ENCODE measurements at regions not wholly inside any gene's neighbourhood (a gene's known extent, or its start where the extent isn't known, plus 50 kb on each side); places are given as distances from the start of the nearest gene placed in this dataset.

GRCh38 chr6:159097256-159097655 lies 52.5 kb upstream of the TAGAP start:
- DNase-seq (ENCODE audit: low read depth, low spot score) (no peak), ATAC-seq (no peak)
- Histone ChIP-seq H3K36me3 (ENCODE audit: control insufficient read depth, insufficient read depth, low read length) (no peaks in the 10 kb centered on the region), H3K27me3 (ENCODE audit: control insufficient read depth, insufficient read depth, low read length) (no peaks in the 10 kb centered on the region), H3K27ac (ENCODE audit: low read length) (no peak overlapping the region), H3K4me1 (ENCODE audit: control insufficient read depth, insufficient read depth, low read length) (no peaks in the 10 kb centered on the region), H3K4me3 (ENCODE audit: low read depth in 2 of 2, low read length in 2 of 2) (no peak overlapping the region), H3K9me3 (ENCODE audit: control insufficient read depth, insufficient read depth, low read depth, low read length) (no peaks in the 10 kb centered on the region)
- in situ Hi-C loops (cut with HindIII; ENCODE audit: low pct_unique_long_range_greater_than_20kb, low sequenced_read_pairs), result no loop called here
- POLR2A ChIA-PET, result no interaction called here
- CTCF ChIA-PET, result interaction anchor here (0.7 kb wide), 1 partner anchor 38 kb away, joined by 3 read pairs; no protein-coding TSS in a partner anchor
- no peak for TF ChIP-seq CTCF (IDR thresholded peaks at IDR 0.05)
- TF ChIP-seq TCF7L2 (IDR thresholded peaks at IDR 0.05; ENCODE audit: low read depth, low read length), result no peak
- TF ChIP-seq REST (IDR thresholded peaks at IDR 0.05; ENCODE audit: insufficient read depth in 1 of 2, low read depth in 2 of 2, low read length in 1 of 2), result no peak
- TF ChIP-seq POLR2AphosphoS5 (IDR thresholded peaks at IDR 0.05; ENCODE audit: low read depth, low read length), result no peak
- no peak for TF ChIP-seq SIN3A (IDR thresholded peaks at IDR 0.05; ENCODE audit: borderline replicate concordance, insufficient read depth, low read depth, low read length)
- BruUV-seq (replicated peaks), result no TSS peak
- intact Hi-C loops (cut with micrococcal nuclease; ENCODE audit: unreplicated experiment), result no loop called here

- Histone ChIP-seq H3K27ac (ENCODE audit: low read length) (no peak overlapping the region), H3K4me1 (ENCODE audit: control insufficient read depth, insufficient read depth, low read length) (no peaks in the 10 kb centered on the region), H3K36me3 (ENCODE audit: control insufficient read depth, insufficient read depth, low read length) (no peaks in the 10 kb centered on the region), H3K9me3 (ENCODE audit: control insufficient read depth, insufficient read depth, low read depth, low read length) (no peaks in the 10 kb centered on the region), H3K27me3 (ENCODE audit: control insufficient read depth, insufficient read depth, low read length) (peaks cover 4% of the 10 kb centered on the region; the same call in 1 of the 2 replicates), H3K4me3 (ENCODE audit: low read depth in 2 of 2, low read length in 2 of 2) (no peak overlapping the region)
- POLR2A ChIA-PET, result no interaction called here
- ATAC-seq, result no peak
- no peak for DNase-seq (ENCODE audit: low read depth, low spot score)
- no TSS peak for BruUV-seq (replicated peaks)
- intact Hi-C loops (cut with micrococcal nuclease; ENCODE audit: unreplicated experiment) (no loop called here), in situ Hi-C loops (cut with HindIII; ENCODE audit: low pct_unique_long_range_greater_than_20kb, low sequenced_read_pairs) (no loop called here)
- CTCF ChIA-PET, result no interaction called here
- TF ChIP-seq CTCF (IDR thresholded peaks at IDR 0.05), result no peak
- no peak for TF ChIP-seq TCF7L2 (IDR thresholded peaks at IDR 0.05; ENCODE audit: low read depth, low read length)
- TF ChIP-seq SIN3A (IDR thresholded peaks at IDR 0.05; ENCODE audit: borderline replicate concordance, insufficient read depth, low read depth, low read length), result no peak
- no peak for TF ChIP-seq POLR2AphosphoS5 (IDR thresholded peaks at IDR 0.05; ENCODE audit: low read depth, low read length)
- TF ChIP-seq REST (IDR thresholded peaks at IDR 0.05; ENCODE audit: insufficient read depth in 1 of 2, low read depth in 2 of 2, low read length in 1 of 2), result no peak
These were observed 50.8 kb upstream of the TAGAP start for GRCh38 chr6:159095616-159096015.
